ENCODE measurements at regions not wholly inside any gene's neighbourhood (a gene's known extent, or its start where the extent isn't known, plus 50 kb on each side); places are given as distances from the start of the nearest gene placed in this dataset.
"Not testable (repeated sequence)": the region's sequence is repeated elsewhere in the genome, so short reads cannot be mapped to it uniquely, and the experiment has no call there.

- not testable (repeated sequence) for DNase-seq
Measured at GRCh38 chrX:92430574-92430973, 651.4 kb downstream of the PCDH11X start.

DNA sequence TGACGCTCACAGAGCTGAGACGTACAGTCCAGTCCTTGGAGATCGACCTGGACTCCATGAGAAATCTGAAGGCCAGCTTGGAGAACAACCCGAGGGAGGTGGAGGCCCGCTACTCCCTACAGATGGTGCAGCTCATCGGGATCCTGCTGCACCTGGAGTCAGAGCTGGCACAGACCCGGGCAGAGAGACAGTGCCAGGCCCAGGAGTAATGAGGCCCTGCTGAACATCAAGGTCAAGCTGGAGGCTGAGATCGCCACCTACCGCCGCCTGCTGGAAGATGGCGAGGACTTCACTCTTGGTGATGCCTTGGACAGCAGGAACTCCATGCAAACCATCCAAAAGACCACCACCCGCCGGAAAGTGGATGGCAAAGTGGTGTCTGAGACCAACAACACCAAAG, 681.4 kb downstream of the PCDH11X start:
- not testable (repeated sequence) for DNase-seq

DNA sequence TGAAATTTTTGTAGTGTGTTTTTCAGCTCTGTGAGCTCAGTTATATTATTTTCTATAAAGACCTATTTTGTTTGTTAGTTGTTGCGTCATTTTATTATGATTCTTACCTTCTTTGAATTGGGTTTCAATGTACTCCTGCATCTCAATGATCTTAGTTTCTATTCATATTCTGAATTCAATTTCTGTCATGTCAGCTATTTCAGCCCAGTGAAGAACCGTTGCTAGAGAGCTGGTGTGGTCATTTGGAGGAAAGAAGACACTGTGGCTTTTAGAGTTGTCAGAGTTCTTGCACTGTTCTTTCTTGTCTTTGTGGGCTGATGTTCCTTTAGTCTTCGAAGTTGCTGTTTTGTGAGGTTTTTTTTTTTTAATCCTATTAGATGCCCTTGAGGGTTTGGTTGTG, 701.0 kb downstream of the PCDH11X start:
- not testable (repeated sequence) for DNase-seq

GRCh38 chrX:92485487-92485886, 706.3 kb downstream of the PCDH11X start:
- not testable (repeated sequence) for DNase-seq

- peak; percentile 4 for DNase-seq
Measured at GRCh38 chrX:92515270-92515669, 736.1 kb downstream of the PCDH11X start.

DNA sequence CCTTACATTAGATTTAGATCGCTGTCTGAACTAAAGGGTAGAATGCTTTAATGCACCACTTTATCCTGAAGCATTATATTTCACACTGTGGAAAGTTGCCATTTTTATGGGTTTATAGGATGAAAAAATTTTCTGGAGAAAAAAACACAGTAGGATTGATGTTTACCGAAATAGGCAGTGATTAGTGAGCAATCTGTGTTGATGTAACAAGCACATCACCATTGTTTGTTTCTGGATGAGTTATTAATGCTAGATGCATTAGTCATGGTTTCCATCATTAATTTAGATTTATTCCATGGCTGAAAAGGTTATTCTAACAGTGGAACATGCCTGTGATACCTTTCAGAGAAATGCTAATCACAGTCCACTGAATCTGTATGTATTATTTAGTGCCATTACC, 749.8 kb downstream of the PCDH11X start:
- DNase-seq, result not testable (repeated sequence)

DNA sequence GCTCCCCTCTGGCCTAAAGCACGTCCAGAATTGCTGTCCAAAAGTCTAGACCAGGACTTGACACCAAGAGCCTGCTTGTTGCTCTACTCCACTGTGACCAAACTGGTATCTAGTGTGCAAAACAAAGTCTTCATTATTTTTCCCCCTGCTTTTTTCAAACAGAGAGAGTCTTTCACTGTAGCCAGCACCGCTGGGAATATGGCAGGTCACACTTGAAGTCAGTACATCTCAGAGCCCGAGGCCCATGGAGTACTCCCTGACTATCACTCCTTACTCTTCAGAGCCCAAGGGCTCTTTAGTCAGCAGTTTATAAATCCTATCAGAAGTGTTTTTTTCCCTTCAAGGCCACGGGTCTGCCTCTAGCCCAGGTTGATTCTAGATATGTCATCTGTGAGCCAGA, 761.3 kb downstream of the PCDH11X start:
- not testable (repeated sequence) for DNase-seq

DNA sequence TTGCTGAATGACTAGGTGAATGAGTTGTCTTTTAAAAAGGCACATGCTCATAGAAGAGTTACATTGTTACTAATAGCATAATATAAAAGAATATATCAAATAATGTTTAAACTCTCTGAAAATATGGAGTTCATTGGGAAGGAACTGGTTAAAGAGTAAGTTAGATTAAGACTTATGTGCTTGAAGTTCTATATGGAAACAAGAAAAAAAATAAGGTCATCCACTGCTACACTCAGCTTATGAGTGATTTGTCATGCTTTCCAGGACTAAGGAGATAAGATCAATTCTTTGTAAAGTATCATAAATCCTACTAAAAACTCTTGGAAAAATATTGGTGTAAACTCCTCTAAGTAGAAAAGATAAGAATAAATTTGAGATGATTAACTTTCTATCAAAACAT, 779.1 kb downstream of the PCDH11X start:
- not testable (repeated sequence) for DNase-seq

DNA sequence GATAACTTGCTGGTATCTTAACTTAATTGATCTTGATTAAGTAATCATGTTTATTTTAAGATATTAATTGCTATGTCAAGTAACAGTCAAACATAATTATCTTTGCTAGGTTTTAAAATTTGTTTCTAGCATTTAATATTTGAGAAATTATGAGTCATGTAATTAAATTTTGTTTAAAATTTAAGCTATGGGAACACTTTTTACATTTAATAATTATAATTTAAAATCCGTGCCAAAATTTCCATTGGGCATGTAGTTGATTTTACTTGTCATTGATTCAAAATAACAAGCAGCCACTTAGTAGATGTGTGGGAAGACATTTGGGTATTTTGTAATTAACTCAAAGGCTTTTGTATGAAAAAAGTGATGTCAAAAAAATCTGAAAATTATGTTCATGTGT, 779.6 kb downstream of the PCDH11X start:
- DNase-seq, result not testable (repeated sequence)

GRCh38 chrX:92560083-92560482, 780.9 kb downstream of the PCDH11X start:
- not testable (repeated sequence) for DNase-seq

DNA sequence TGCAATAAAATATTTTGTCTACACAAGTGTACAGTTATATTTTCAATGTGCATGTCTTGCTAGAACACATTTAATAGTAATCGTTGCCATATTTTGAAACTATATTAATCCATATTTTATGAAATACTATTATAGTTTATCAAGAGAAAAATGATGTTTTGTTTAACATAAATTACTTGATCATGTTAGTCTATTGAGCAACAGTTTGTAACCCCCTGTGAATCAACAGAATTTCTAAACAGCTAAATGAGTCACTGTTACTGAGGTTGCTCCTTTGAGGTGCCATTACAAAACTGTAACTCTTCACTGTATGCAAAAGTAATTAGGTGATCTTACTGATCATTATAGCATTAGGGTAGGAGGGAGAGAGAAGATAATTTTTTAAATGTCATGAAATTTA, 791.0 kb downstream of the PCDH11X start:
- DNase-seq, result not testable (repeated sequence)

DNA sequence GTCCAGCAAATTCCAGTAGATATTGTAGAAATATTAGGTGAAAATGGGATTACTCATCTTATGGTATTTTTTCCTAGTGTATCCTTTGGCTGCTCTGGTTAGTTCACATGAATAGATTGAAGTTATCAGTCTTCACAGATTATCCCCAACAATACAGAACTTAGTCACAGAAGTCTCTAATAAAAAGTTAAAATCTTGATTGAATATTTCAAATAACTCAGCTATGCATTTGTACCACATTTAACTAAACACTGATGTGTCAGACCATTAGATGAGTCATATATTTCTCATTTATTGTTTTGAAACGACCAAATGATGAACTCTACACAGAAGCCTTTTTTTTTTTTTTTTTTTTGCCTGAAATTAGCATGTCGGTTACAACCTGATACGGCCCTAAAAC, 807.5 kb downstream of the PCDH11X start:
- not testable (repeated sequence) for DNase-seq

DNA sequence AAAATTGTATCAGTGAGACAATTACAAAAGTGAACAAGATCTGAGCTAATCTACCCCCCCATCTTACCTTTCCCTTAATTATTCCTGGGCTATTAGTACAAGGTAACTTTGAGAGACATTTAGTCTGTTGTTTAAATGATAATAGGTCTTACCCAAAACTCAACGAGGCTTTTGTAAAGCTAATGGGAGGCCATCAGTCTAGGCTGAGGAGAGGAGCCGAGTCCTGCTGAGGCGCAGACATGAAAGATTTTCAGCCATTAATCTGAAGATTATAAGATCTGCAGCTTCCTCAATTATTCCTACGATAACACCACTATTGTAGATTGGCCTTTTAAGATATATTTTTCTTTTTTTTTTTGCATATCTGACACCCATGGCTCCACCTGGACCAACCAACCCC, 810.5 kb downstream of the PCDH11X start:
- not testable (repeated sequence) for DNase-seq

DNA sequence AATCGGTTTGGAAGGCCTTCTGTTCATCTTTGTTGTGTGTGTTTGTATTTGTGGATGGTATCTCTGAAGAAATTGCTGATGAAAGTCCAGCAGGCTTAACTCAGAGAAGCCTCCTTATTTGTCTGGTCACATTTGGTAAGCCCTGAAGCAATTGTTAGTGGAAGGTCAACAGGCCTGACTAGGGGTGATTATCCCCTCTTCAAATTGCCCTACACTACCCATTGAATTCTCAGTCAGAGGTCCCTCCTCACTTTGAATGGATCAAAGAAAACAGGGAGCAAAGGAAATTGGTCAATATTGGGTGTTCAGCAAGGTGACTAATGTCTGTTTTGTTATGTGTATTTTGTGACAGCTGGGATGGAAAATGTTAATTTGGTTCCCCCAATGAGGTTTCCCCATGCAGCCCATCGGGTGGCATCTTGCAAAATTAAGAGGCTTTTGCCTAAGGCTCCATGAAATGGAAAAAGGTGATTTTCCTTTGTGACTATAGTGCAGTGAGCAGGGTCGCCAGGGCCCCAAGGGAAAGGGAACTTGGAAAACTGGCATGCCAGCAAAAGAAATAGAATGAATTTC, 811.6 kb downstream of the PCDH11X start:
- DNase-seq, result not testable (repeated sequence)

- DNase-seq, result not testable (repeated sequence)
Measured at GRCh38 chrX:92611517-92611916, 832.3 kb downstream of the PCDH11X start.

GRCh38 chrX:92626699-92627098, 847.5 kb downstream of the PCDH11X start:
- DNase-seq, result not testable (repeated sequence)

DNA sequence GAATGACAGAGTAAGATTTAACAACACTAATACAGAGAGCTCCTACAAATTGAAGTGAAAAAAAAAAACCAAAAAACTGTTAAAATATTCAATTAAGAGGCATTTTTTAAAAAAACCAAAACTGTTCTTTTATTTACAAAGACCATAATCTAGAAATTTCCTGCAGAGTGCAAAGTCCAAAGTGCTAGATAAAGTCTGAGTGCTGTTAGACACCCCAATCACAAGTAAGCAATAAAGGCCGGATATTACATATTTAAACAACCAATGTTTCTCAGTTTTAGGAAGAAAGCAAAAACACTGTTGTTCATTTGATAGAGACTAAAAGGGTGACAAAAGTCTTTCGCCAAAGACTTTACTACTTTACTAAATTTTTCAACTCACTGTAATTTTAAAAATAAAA, 878.4 kb downstream of the PCDH11X start:
- DNase-seq, result not testable (repeated sequence)

DNA sequence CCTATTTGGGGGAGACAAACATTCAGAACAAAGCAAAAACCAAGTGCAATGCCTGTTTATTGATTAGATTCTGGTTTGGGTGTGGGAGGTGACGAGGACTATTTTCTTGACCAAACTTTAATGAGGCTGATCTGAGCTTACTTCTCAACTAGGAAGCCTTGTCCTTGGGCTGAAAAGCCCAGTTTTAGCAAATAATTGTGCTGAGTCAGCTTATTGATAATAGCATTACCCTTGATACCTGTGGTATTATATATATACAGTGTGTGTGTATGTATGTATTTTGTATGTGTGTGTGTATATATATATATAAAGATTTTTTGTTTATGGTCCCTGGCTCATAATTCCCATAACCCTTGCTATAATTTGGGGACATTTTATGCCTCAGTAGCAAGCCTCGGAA, 880.6 kb downstream of the PCDH11X start:
- DNase-seq, result not testable (repeated sequence)

DNA sequence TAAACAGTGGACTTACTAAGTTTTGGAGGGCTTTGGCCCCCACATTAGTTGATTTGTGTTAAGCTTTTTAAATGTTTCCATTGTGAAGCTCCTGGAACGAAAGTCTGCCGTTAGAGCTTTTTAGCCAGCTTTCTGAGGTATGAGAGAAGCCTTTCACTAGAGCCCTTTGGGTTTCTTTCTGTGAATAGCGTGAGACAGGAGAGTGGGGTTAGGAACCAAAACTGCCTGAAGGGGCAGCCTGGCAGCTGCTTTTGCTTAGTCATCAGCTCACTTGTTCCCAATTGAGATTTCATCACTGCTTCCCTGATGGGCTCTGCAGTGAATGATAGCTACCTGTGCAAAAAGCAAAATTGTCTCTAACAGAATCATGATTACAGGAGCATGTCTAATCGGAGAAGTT, 913.6 kb downstream of the PCDH11X start:
- not testable (repeated sequence) for DNase-seq

- DNase-seq, result not testable (repeated sequence)
Measured at GRCh38 chrX:92699388-92700092, 920.4 kb downstream of the PCDH11X start.

DNA sequence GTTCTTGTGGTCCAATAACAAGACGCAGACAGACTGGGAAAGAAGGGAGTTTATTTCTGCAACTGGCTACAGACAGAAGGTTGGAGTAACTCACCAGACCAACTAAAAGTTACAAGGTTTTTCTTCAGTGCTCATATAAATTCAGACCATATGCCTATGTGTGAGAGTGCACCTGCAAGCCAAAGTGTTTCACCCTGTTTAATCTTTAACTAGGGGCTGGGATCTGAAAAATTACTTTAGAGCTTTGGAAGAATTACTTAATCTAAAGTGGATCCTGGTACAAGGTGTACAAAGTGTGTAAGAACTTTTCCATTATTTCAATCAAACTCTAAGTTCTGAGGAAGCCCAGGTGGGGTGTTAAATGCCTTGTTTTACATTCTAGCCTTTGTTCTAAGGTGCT, 930.6 kb downstream of the PCDH11X start:
- not testable (repeated sequence) for DNase-seq
